Endothelial cell of umbilical vein (primary cell): ENCODE measurements at regions not wholly inside any gene's neighbourhood (a gene's known extent, or its start where the extent isn't known, plus 50 kb on each side); places are given as distances from the start of the nearest gene placed in this dataset.

ENCODE experiments used
- BruUV-seq: library from RNA; stranded (reverse); fragments of 400-500 nt; replicated peaks from 2 replicates; lab custom pipeline; 2021; lab: Mats Ljungman, UMichigan
- CTCF ChIA-PET: fragments of 300-600, 350-600 bp; sonication (Branson Sonifier 250); formaldehyde crosslinking; loops from one replicate; lab custom pipeline; 2021; ENCODE audit warnings: antibody characterized with exemption, inconsistent platforms; lab: Charles Lee
- POLR2A ChIA-PET: fragments of 300-600, 350-600 bp; sonication (Branson Sonifier 250); formaldehyde crosslinking; loops from one replicate; lab custom pipeline; 2021; ENCODE audit warnings: antibody characterized with exemption, inconsistent platforms; lab: Charles Lee
- DNase-seq: peaks from one replicate; pipeline ENCODE4 v3.0.0-alpha.2; 2011; ENCODE audit warnings: low read depth, low spot score
- FAIRE-seq: peaks from 2 replicates; lab custom pipeline; 2011; peaks lifted over from hg19 to GRCh38; lab: Jason Lieb, UNC
- H2AFZ ChIP-seq: 2 replicates; pipeline ENCODE4 v1.6.0; 2012; ENCODE audit warnings: low read depth, low read length, control low read depth, inconsistent platforms
- H3K27ac ChIP-seq: 2 replicates; pipeline ENCODE4 v1.5.1; 2011; ENCODE audit warnings: low read depth, mild to moderate bottlenecking, control low read depth, low read length, moderate library complexity; ENCODE audit not compliant: insufficient read depth
- H3K27me3 ChIP-seq, 2 experiments: 2 replicates each; pipeline versions ENCODE4 v1.6.0 to v1.6.1; 2011; ENCODE audit warnings: low read length in 2 of 2, mixed read lengths in 1 of 2; ENCODE audit not compliant: control insufficient read depth in 2 of 2, insufficient read depth in 2 of 2
- H3K36me3 ChIP-seq, 2 experiments: 2 replicates in 1 of 2; 3 replicates in 1 of 2; pipeline ENCODE4 v1.5.1; 2011; ENCODE audit warnings: low read length in 2 of 2, mild to moderate bottlenecking in 1 of 2, moderate library complexity in 1 of 2; ENCODE audit not compliant: control insufficient read depth in 2 of 2, insufficient read depth in 2 of 2; ENCODE audit errors: extremely low read depth in 1 of 2
- H3K4me1 ChIP-seq: 3 replicates; pipeline ENCODE4 v1.5.1; 2011; ENCODE audit warnings: mild to moderate bottlenecking, low read length; ENCODE audit not compliant: control insufficient read depth, insufficient read depth; ENCODE audit errors: extremely low read depth
- H3K4me2 ChIP-seq: 2 replicates; pipeline ENCODE4 v1.6.1; 2011; ENCODE audit warnings: low read length, control low read depth, mixed read lengths; ENCODE audit not compliant: insufficient read depth
- H3K4me3 ChIP-seq, 3 experiments: fragments of 200-600 bp in 1 of 3; sonication (generic), shearing (Covaris generic) in 1 of 3; replicated peaks in 1 of 3; 2 replicates each; pipeline ENCODE4 v1.5.1; 2011 to 2016; ENCODE audit warnings: control low read depth in 3 of 3, low read length in 3 of 3, mild to moderate bottlenecking in 2 of 3, inconsistent platforms in 1 of 3, low read depth in 1 of 3, moderate library complexity in 1 of 3; ENCODE audit not compliant: insufficient read depth in 1 of 3
- H3K79me2 ChIP-seq: 2 replicates; pipeline ENCODE4 v1.6.0; 2012; ENCODE audit warnings: low read length, inconsistent platforms; ENCODE audit not compliant: control insufficient read depth, insufficient read depth
- H3K9ac ChIP-seq: replicated peaks from 2 replicates; pipeline ENCODE3; 2011; ENCODE audit warnings: low read length, control low read depth; ENCODE audit not compliant: insufficient read depth; ENCODE audit errors: extremely low read depth
- H3K9me1 ChIP-seq: replicated peaks from 3 replicates; pipeline ENCODE4 v1.6.0; 2011; ENCODE audit warnings: mild to moderate bottlenecking, low read length; ENCODE audit not compliant: control insufficient read depth, insufficient read depth; ENCODE audit errors: extremely low read depth
- H3K9me3 ChIP-seq: replicated peaks from 2 replicates; pipeline ENCODE4 v1.5.1; 2012; ENCODE audit warnings: low read length, inconsistent platforms; ENCODE audit not compliant: control insufficient read depth, insufficient read depth
- H4K20me1 ChIP-seq: replicated peaks from 2 replicates; pipeline ENCODE3; 2011; ENCODE audit warnings: mild to moderate bottlenecking, low read length; ENCODE audit not compliant: control insufficient read depth, insufficient read depth; ENCODE audit errors: extremely low read depth
- CTCF ChIP-seq, 2 donors: IDR thresholded peaks; 1 replicate in 1 of 2; 2 replicates in 1 of 2; pipeline ENCODE4 v1.5.1; 2011; ENCODE audit warnings: low read length in 2 of 2, mild to moderate bottlenecking in 2 of 2, moderate library complexity in 2 of 2, control low read depth in 1 of 2, inconsistent platforms in 1 of 2, low read depth in 1 of 2; ENCODE audit not compliant: insufficient read depth in 1 of 2; ENCODE audit errors: extremely low read depth in 1 of 2
- EZH2 ChIP-seq: IDR thresholded peaks from 2 replicates; pipeline ENCODE4 v1.6.1; 2012; ENCODE audit warnings: borderline replicate concordance, low read depth, mild to moderate bottlenecking, moderate library complexity, low read length, inconsistent platforms; ENCODE audit not compliant: severe bottlenecking
- FOS ChIP-seq: IDR thresholded peaks from 2 replicates; pipeline ENCODE4 v1.6.1; 2011; ENCODE audit warnings: mild to moderate bottlenecking, low read length, moderate library complexity, borderline replicate concordance; ENCODE audit not compliant: insufficient read depth
- GATA2 ChIP-seq: IDR thresholded peaks from 2 replicates; pipeline ENCODE4 v1.7.0; 2011; ENCODE audit warnings: low read depth, mild to moderate bottlenecking, moderate library complexity, mixed read lengths, low read length; ENCODE audit not compliant: insufficient read length, insufficient read depth
- JUN ChIP-seq: IDR thresholded peaks from 2 replicates; pipeline ENCODE4 v1.6.1; 2011; ENCODE audit warnings: borderline replicate concordance, low read depth; ENCODE audit not compliant: insufficient read length, insufficient read depth
- MAX ChIP-seq: IDR thresholded peaks from 2 replicates; pipeline ENCODE4 v1.6.1; 2011; ENCODE audit not compliant: insufficient read depth, insufficient read length
- MYC ChIP-seq: IDR thresholded peaks from one replicate; pipeline ENCODE4 v1.6.1; 2011; ENCODE audit warnings: mild to moderate bottlenecking, low read depth, low read length
- POLR2A ChIP-seq: IDR thresholded peaks from 2 replicates; pipeline ENCODE4 v1.6.1; 2012; ENCODE audit warnings: low read depth, mild to moderate bottlenecking, control low read depth, low read length
- POLR2AphosphoS5 ChIP-seq: IDR thresholded peaks from 2 replicates; pipeline ENCODE4 v1.6.1; 2012; ENCODE audit warnings: low read depth, mild to moderate bottlenecking, control low read depth, low read length, moderate library complexity; ENCODE audit not compliant: insufficient read depth
- dilution Hi-C: fragments of 300-500 bp; cut with MboI; formaldehyde crosslinking; loops from one replicate; pipeline ENCODE4 v1.15.0; 2019; ENCODE audit warnings: low sequenced_read_pairs; ENCODE audit not compliant: extremely low pct_ligation_motif_present
- intact Hi-C: fragments of 100-400 bp; cut with micrococcal nuclease; formaldehyde crosslinking; loops from one replicate; pipeline ENCODE4 v1.10.0; 2022

- no peak for FAIRE-seq
- no peak overlapping the region for H3K27ac ChIP-seq
- peaks cover 29% of the 10 kb centered on the region for H3K4me1 ChIP-seq
- H3K9me3 ChIP-seq: no peaks in the 10 kb centered on the region
- no peaks in the 10 kb centered on the region for H3K36me3 ChIP-seq
- ChIA-PET POLR2A (no interaction called here), CTCF (no interaction called here)
- no peak overlapping the region for H2AFZ ChIP-seq
- no peaks in the 10 kb centered on the region for H3K79me2 ChIP-seq
- H3K9ac ChIP-seq: no peak overlapping the region
- H4K20me1 ChIP-seq: no peaks in the 10 kb centered on the region
- dilution Hi-C loops: no loop called here
- H3K4me2 ChIP-seq: no peak overlapping the region
- BruUV-seq: no TSS peak
- intact Hi-C loops: no loop called here
- no peak for DNase-seq
- no peaks in the 10 kb centered on the region for H3K27me3 ChIP-seq
- H3K9me1 ChIP-seq: no peaks in the 10 kb centered on the region
- TF ChIP-seq POLR2AphosphoS5: no peak
- TF ChIP-seq POLR2A: no peak
- TF ChIP-seq MAX: no peak
- TF ChIP-seq JUN: no peak
- TF ChIP-seq FOS: no peak
- no peak for TF ChIP-seq MYC
- H3K4me3 ChIP-seq: no peak overlapping the region
These were observed 511.9 kb downstream of the MID1IP1 start for GRCh38 chrX:39313146-39313545.

- intact Hi-C loops: no loop called here
- no peak overlapping the region for H3K9ac ChIP-seq
- dilution Hi-C loops: no loop called here
- POLR2A ChIA-PET: no interaction called here
- H3K4me3 ChIP-seq: no peak overlapping the region
- DNase-seq: no peak
- no peak overlapping the region for H3K27ac ChIP-seq
- H3K4me2 ChIP-seq: no peak overlapping the region
- CTCF ChIA-PET: no interaction called here
- H2AFZ ChIP-seq: no peak overlapping the region
- TF ChIP-seq MAX (no peak), POLR2AphosphoS5 (no peak), POLR2A (no peak), FOS (no peak), MYC (no peak), EZH2 (no peak), JUN (no peak), GATA2 (no peak), CTCF (IDR thresholded peaks at IDR 0.05; ENCODE audit: extremely low read depth in 1 of 2, insufficient read depth in 1 of 2, low read depth in 1 of 2, low read length in 2 of 2) (no peak)
- H4K20me1 ChIP-seq: no peaks in the 10 kb centered on the region
- H3K27me3 ChIP-seq: no peaks in the 10 kb centered on the region
- H3K36me3 ChIP-seq: no peaks in the 10 kb centered on the region
- no peaks in the 10 kb centered on the region for H3K9me1 ChIP-seq
- H3K79me2 ChIP-seq: no peaks in the 10 kb centered on the region
- no peaks in the 10 kb centered on the region for H3K9me3 ChIP-seq
- no TSS peak for BruUV-seq
- H3K4me1 ChIP-seq: no peaks in the 10 kb centered on the region
- no peak for FAIRE-seq
These were observed 517.5 kb downstream of the MID1IP1 start for GRCh38 chrX:39318506-39319343.
